SK-N-SH (cell line): ENCODE measurements at regions not wholly inside any gene's neighbourhood (a gene's known extent, or its start where the extent isn't known, plus 50 kb on each side); places are given as distances from the start of the nearest gene placed in this dataset.

Experiments used
- ELF1 ChIP-seq: IDR thresholded peaks from 2 replicates; pipeline ENCODE4 v1.4.0; 2012
- FOXJ3 ChIP-seq: sonication (generic); formaldehyde crosslinking; IDR thresholded peaks from 2 replicates; pipeline ENCODE4 v1.5.1; 2020; ENCODE audit warnings: mild to moderate bottlenecking, missing genetic modification reagents
- NRF1 ChIP-seq: IDR thresholded peaks from 2 replicates; pipeline ENCODE4 v1.6.1; 2012; ENCODE audit warnings: low read depth, mild to moderate bottlenecking, low read length
- POLR2AphosphoS5 ChIP-seq: IDR thresholded peaks from 2 replicates; pipeline ENCODE4 v1.6.1; 2012; ENCODE audit warnings: low read depth, low read length
- RAD21 ChIP-seq: IDR thresholded peaks from 2 replicates; pipeline ENCODE4 v1.6.1; 2012; ENCODE audit warnings: mild to moderate bottlenecking, low read length
- RCOR1 ChIP-seq: fragments of 150-350 bp; IDR thresholded peaks from 2 replicates; pipeline ENCODE4 v1.6.1; 2017; ENCODE audit warnings: antibody characterized with exemption, low read length
- SIN3A ChIP-seq: IDR thresholded peaks from 2 replicates; pipeline ENCODE4 v1.6.1; 2012; ENCODE audit warnings: low read depth, mild to moderate bottlenecking, low read length, moderate library complexity, borderline replicate concordance
- TF ChIP-seq, protein P1 (sequence below): fragments of 200-600 bp; sonication (generic); IDR thresholded peaks from 2 replicates; pipeline ENCODE4 v1.6.1; 2017; ENCODE audit warnings: antibody characterized with exemption, mild to moderate bottlenecking, moderate library complexity
- TF ChIP-seq, protein P2 (sequence below): IDR thresholded peaks from 2 replicates; pipeline ENCODE4 v1.4.0; 2012; ENCODE audit warnings: low read depth
- TF ChIP-seq, protein P3 (sequence below): IDR thresholded peaks from 2 replicates; pipeline ENCODE4 v1.6.1; 2012; ENCODE audit warnings: mild to moderate bottlenecking, low read depth, low read length, moderate library complexity
- TF ChIP-seq, protein P4 (sequence below): fragments of 150-350 bp; IDR thresholded peaks from 2 replicates; pipeline ENCODE4 v1.6.1; 2017; ENCODE audit warnings: antibody characterized with exemption, low read length, low read depth, borderline replicate concordance
- TF ChIP-seq, protein P5 (sequence below): IDR thresholded peaks from 2 replicates; pipeline ENCODE4 v1.4.0; 2012; ENCODE audit warnings: low read depth, borderline replicate concordance

DNA sequence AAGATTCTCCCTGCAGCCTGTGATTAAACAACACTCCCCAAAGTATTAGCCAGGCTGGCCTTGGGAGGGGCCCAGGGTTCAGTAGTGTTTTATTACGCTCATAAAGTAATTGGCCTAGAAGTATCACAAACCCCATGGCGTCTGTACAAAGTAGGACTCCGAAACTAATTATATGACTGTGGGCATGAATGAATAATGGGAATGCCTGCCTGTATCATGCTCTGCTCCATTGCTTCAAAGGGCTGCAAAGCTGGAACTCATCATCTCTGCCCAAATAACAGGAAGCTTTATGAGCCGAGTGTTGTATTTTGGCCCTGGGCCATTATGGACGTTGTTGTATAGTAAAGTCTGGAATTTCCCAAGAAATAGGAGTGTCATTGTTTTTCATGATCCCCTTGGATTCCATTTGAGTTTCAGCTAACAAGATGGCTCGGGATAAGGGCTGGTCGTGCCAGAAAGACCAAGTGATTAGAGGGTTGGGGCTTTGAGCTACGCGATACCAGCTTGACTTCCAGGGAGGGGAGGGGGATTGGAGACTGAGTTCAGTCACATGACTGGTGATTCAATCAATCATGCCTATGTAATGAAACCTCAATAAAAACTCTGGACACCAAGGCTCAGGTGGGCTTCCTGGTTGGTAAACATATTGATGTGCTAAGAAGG lies 65.3 kb upstream of the NPTX2 start:
- TF ChIP-seq, protein P1, sequence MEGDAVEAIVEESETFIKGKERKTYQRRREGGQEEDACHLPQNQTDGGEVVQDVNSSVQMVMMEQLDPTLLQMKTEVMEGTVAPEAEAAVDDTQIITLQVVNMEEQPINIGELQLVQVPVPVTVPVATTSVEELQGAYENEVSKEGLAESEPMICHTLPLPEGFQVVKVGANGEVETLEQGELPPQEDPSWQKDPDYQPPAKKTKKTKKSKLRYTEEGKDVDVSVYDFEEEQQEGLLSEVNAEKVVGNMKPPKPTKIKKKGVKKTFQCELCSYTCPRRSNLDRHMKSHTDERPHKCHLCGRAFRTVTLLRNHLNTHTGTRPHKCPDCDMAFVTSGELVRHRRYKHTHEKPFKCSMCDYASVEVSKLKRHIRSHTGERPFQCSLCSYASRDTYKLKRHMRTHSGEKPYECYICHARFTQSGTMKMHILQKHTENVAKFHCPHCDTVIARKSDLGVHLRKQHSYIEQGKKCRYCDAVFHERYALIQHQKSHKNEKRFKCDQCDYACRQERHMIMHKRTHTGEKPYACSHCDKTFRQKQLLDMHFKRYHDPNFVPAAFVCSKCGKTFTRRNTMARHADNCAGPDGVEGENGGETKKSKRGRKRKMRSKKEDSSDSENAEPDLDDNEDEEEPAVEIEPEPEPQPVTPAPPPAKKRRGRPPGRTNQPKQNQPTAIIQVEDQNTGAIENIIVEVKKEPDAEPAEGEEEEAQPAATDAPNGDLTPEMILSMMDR = no peak
- TF ChIP-seq SIN3A = no peak
- TF ChIP-seq, protein P2, sequence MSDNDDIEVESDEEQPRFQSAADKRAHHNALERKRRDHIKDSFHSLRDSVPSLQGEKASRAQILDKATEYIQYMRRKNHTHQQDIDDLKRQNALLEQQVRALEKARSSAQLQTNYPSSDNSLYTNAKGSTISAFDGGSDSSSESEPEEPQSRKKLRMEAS = no peak
- no peak for TF ChIP-seq NRF1
- no peak for TF ChIP-seq FOXJ3 (CRISPR knock-in tag)
- TF ChIP-seq, protein P3, sequence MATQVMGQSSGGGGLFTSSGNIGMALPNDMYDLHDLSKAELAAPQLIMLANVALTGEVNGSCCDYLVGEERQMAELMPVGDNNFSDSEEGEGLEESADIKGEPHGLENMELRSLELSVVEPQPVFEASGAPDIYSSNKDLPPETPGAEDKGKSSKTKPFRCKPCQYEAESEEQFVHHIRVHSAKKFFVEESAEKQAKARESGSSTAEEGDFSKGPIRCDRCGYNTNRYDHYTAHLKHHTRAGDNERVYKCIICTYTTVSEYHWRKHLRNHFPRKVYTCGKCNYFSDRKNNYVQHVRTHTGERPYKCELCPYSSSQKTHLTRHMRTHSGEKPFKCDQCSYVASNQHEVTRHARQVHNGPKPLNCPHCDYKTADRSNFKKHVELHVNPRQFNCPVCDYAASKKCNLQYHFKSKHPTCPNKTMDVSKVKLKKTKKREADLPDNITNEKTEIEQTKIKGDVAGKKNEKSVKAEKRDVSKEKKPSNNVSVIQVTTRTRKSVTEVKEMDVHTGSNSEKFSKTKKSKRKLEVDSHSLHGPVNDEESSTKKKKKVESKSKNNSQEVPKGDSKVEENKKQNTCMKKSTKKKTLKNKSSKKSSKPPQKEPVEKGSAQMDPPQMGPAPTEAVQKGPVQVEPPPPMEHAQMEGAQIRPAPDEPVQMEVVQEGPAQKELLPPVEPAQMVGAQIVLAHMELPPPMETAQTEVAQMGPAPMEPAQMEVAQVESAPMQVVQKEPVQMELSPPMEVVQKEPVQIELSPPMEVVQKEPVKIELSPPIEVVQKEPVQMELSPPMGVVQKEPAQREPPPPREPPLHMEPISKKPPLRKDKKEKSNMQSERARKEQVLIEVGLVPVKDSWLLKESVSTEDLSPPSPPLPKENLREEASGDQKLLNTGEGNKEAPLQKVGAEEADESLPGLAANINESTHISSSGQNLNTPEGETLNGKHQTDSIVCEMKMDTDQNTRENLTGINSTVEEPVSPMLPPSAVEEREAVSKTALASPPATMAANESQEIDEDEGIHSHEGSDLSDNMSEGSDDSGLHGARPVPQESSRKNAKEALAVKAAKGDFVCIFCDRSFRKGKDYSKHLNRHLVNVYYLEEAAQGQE = no peak
- TF ChIP-seq, protein P4, sequence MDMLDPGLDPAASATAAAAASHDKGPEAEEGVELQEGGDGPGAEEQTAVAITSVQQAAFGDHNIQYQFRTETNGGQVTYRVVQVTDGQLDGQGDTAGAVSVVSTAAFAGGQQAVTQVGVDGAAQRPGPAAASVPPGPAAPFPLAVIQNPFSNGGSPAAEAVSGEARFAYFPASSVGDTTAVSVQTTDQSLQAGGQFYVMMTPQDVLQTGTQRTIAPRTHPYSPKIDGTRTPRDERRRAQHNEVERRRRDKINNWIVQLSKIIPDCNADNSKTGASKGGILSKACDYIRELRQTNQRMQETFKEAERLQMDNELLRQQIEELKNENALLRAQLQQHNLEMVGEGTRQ = no peak
- TF ChIP-seq POLR2AphosphoS5 = no peak
- TF ChIP-seq, protein P5, sequence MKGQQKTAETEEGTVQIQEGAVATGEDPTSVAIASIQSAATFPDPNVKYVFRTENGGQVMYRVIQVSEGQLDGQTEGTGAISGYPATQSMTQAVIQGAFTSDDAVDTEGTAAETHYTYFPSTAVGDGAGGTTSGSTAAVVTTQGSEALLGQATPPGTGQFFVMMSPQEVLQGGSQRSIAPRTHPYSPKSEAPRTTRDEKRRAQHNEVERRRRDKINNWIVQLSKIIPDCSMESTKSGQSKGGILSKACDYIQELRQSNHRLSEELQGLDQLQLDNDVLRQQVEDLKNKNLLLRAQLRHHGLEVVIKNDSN = no peak
- TF ChIP-seq RAD21 = no peak
- TF ChIP-seq ELF1 = no peak
- no peak for TF ChIP-seq RCOR1
